HL-60 (cell line): ENCODE measurements at regions not wholly inside any gene's neighbourhood (a gene's known extent, or its start where the extent isn't known, plus 50 kb on each side); places are given as distances from the start of the nearest gene placed in this dataset.

Experiments used
- DNase-seq, 2 experiments: peaks; one replicate each; pipeline ENCODE4 v3.0.0-alpha.2; 2010 to 2020; ENCODE audit warnings: low read depth in 1 of 2, low spot score in 1 of 2
- H3K27ac ChIP-seq: fragments of 250-450 bp; sonication (Bioruptor Pico); replicated peaks from 2 replicates; pipeline ENCODE4 v1.5.1; 2020; ENCODE audit warnings: mild to moderate bottlenecking, moderate library complexity
- H3K27me3 ChIP-seq: fragments of 250-450 bp; sonication (Bioruptor Pico); 2 replicates; pipeline ENCODE4 v1.5.1; 2021; ENCODE audit warnings: mild to moderate bottlenecking, moderate library complexity; ENCODE audit not compliant: insufficient read depth, poor library complexity, severe bottlenecking
- H3K4me3 ChIP-seq: replicated peaks from 2 replicates; pipeline ENCODE4 v1.5.1; 2011; ENCODE audit warnings: mild to moderate bottlenecking, control low read depth, low read length; ENCODE audit not compliant: insufficient read depth
- CTCF ChIP-seq: IDR thresholded peaks from one replicate; pipeline ENCODE4 v1.5.1; 2011; ENCODE audit warnings: low read length, control low read depth, inconsistent platforms; ENCODE audit not compliant: insufficient read depth
- GABPA ChIP-seq: IDR thresholded peaks from 2 replicates; pipeline ENCODE4 v1.6.1; 2012; ENCODE audit warnings: low read depth
- POLR2AphosphoS5 ChIP-seq: IDR thresholded peaks from 2 replicates; pipeline ENCODE4 v1.6.1; 2012; ENCODE audit warnings: low read depth
- SPI1 ChIP-seq: IDR thresholded peaks from 2 replicates; pipeline ENCODE4 v1.6.1; 2012; ENCODE audit warnings: low read depth, mild to moderate bottlenecking, borderline replicate concordance
- TF ChIP-seq, protein P1 (sequence below): IDR thresholded peaks from 2 replicates; pipeline ENCODE4 v1.6.1; 2012; ENCODE audit warnings: low read depth; ENCODE audit not compliant: insufficient replicate concordance

GRCh38 chr6:33897189-33897780, 93.5 kb upstream of the MLN start:
- H3K4me3 ChIP-seq: no peak overlapping the region
- TF ChIP-seq SPI1: no peak
- TF ChIP-seq GABPA: no peak
- TF ChIP-seq, protein P1, sequence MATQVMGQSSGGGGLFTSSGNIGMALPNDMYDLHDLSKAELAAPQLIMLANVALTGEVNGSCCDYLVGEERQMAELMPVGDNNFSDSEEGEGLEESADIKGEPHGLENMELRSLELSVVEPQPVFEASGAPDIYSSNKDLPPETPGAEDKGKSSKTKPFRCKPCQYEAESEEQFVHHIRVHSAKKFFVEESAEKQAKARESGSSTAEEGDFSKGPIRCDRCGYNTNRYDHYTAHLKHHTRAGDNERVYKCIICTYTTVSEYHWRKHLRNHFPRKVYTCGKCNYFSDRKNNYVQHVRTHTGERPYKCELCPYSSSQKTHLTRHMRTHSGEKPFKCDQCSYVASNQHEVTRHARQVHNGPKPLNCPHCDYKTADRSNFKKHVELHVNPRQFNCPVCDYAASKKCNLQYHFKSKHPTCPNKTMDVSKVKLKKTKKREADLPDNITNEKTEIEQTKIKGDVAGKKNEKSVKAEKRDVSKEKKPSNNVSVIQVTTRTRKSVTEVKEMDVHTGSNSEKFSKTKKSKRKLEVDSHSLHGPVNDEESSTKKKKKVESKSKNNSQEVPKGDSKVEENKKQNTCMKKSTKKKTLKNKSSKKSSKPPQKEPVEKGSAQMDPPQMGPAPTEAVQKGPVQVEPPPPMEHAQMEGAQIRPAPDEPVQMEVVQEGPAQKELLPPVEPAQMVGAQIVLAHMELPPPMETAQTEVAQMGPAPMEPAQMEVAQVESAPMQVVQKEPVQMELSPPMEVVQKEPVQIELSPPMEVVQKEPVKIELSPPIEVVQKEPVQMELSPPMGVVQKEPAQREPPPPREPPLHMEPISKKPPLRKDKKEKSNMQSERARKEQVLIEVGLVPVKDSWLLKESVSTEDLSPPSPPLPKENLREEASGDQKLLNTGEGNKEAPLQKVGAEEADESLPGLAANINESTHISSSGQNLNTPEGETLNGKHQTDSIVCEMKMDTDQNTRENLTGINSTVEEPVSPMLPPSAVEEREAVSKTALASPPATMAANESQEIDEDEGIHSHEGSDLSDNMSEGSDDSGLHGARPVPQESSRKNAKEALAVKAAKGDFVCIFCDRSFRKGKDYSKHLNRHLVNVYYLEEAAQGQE: no peak
- no peak for TF ChIP-seq CTCF
- H3K27me3 ChIP-seq: peaks cover 1% of the 10 kb centered on the region
- H3K27ac ChIP-seq: no peak overlapping the region
- no peak for DNase-seq

DNA sequence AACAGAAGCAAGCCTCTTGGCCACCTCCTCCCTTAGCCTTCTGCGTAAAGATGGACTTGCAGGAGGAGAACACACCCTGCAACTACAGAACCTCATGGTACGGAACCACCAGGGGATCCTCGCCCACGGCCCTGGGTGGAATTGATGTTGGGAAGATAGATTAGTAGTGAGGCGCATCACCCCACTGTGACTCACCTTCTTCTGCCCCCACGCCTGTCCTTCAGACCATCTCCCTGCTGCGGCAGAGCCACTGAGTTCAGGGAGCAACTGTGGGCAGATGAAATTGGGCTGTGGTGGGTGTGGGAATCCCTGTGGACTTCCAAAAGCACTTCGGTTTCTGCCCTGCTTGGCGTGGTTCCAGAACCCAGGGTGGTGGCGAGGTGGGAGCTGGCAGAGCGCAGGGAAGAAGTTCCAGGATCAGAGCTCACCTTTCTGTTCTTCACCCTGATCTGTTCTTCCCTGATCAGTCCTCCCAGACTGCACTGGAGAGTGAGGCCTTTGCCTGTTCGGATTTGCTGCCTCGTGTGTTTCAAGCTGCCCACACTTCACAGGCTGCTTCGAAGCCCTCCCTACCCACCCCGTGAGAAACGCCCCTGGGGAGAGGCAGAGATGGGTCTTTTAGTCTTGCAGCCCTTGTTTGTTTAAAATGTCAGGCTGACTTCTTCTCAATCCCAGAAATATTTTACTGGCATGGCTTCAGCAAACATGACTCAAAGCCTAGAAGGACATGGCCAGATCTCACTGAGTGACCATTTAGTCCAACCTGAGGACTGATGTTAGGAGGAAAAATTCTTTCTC, 92.8 kb upstream of the MLN start:
- H3K4me3 ChIP-seq: no peak overlapping the region
- H3K27me3 ChIP-seq: no peaks in the 10 kb centered on the region
- DNase-seq: no peak
- TF ChIP-seq CTCF: no peak
- no peak for TF ChIP-seq SPI1
- TF ChIP-seq GABPA: no peak
- no peak for TF ChIP-seq POLR2AphosphoS5
- TF ChIP-seq, protein P1: no peak
- H3K27ac ChIP-seq: no peak overlapping the region

DNA sequence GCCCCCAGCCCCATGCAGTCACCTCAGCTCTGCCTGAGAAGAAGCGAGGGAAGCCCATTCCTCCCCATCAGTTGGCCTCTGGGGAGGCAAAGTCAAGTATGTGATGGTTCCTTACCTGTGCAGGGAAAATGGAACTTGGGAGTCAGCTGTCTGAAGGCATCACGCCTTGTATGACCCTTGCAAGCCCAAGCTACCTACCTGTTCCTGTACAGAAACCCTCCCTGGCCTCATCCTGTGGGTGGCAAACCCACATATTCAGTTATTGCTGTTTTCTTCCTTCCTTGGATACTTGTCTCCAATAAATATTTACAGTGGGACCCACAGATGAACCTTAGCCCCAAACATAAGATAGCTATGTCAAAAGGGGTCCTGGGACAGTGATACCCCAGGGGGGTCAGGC, 92.2 kb upstream of the MLN start:
- Histone ChIP-seq H3K27me3 (no peaks in the 10 kb centered on the region), H3K4me3 (no peak overlapping the region), H3K27ac (no peak overlapping the region)
- no peak for DNase-seq
- TF ChIP-seq POLR2AphosphoS5 (no peak), CTCF (no peak), SPI1 (no peak)
- TF ChIP-seq, protein P1: no peak
